GM12878 (cell line): ENCODE measurements at regions not wholly inside any gene's neighbourhood (a gene's known extent, or its start where the extent isn't known, plus 50 kb on each side); places are given as distances from the start of the nearest gene placed in this dataset.

Source experiments
- ATAC-seq: fragments of 200-7000 bp; cut with Tn5 transposase; 3 replicates; pipeline ENCODE4 v1.9.1; 2020; ENCODE audit warnings: mild to moderate bottlenecking, moderate library complexity
- BruUV-seq: library from RNA; stranded (reverse); fragments of 400-500 nt; replicated peaks from 2 replicates; lab custom pipeline; 2021; lab: Mats Ljungman, UMichigan
- CTCF ChIA-PET: fragments of 300-600 bp; sonication (Branson Sonifier 250); formaldehyde crosslinking; extraction: SDS; loops from one replicate; lab custom pipeline; 2021; ENCODE audit warnings: inconsistent platforms; lab: Yijun Ruan, JAX
- POLR2A ChIA-PET: fragments of 350-600 bp; formaldehyde crosslinking; extraction: SDS; loops from one replicate; lab custom pipeline; 2021; ENCODE audit warnings: inconsistent platforms; lab: Charles Lee
- RAD21 ChIA-PET: fragments of 300-600 bp; sonication (Branson Sonifier 250); formaldehyde crosslinking; loops from one replicate; lab custom pipeline; 2023; ENCODE audit warnings: antibody characterized with exemption; ENCODE audit not compliant: unreplicated experiment; lab: Charles Lee
- SMC1A ChIA-PET: fragments of 300-600 bp; sonication (Branson Sonifier 250); formaldehyde crosslinking; loops from one replicate; lab custom pipeline; 2023; ENCODE audit not compliant: unreplicated experiment, uncharacterized antibody; lab: Charles Lee
- DNase-seq: peaks from one replicate; pipeline ENCODE4 v3.0.0-alpha.2; 2011; ENCODE audit warnings: low read depth, low spot score
- FAIRE-seq: peaks from 3 replicates; lab custom pipeline; 2011; peaks lifted over from hg19 to GRCh38; lab: Jason Lieb, UNC
- H2AFZ ChIP-seq: 2 replicates; pipeline ENCODE4 v1.6.0; 2011; ENCODE audit warnings: low read depth, low read length, control low read depth; ENCODE audit not compliant: control insufficient read depth
- H3K27ac ChIP-seq: 2 replicates; pipeline ENCODE4 v1.5.1; 2011; ENCODE audit warnings: control low read depth; ENCODE audit not compliant: control insufficient read depth, insufficient read depth
- H3K27me3 ChIP-seq, 2 experiments: replicated peaks in 1 of 2; 2 replicates each; pipeline versions ENCODE4 v1.6.0 to v1.6.1; 2011; ENCODE audit warnings: low read length in 1 of 2; ENCODE audit not compliant: control insufficient read depth in 2 of 2, insufficient read depth in 2 of 2
- H3K36me3 ChIP-seq, 2 experiments: 2 replicates each; pipeline ENCODE4 v1.5.1; 2011; ENCODE audit warnings: low read length in 1 of 2; ENCODE audit not compliant: control insufficient read depth in 2 of 2, insufficient read depth in 2 of 2
- H3K4me1 ChIP-seq: 2 replicates; pipeline ENCODE4 v1.6.1; 2011; ENCODE audit warnings: mild to moderate bottlenecking, low read length, moderate library complexity, mixed read lengths; ENCODE audit not compliant: control insufficient read depth, insufficient read depth
- H3K4me2 ChIP-seq: 2 replicates; pipeline ENCODE4 v1.6.0; 2011; ENCODE audit warnings: control low read depth; ENCODE audit not compliant: control insufficient read depth, insufficient read depth
- H3K4me3 ChIP-seq: fragments of 200-600 bp; sonication (generic); 2 replicates; pipeline ENCODE4 v1.5.1; 2016
- H3K79me2 ChIP-seq: 2 replicates; pipeline ENCODE4 v1.6.0; 2011; ENCODE audit warnings: low read length; ENCODE audit not compliant: control insufficient read depth, insufficient read depth
- H3K9ac ChIP-seq: 2 replicates; pipeline ENCODE4 v1.8.0; 2011; ENCODE audit warnings: low read length, control low read depth, mixed read lengths; ENCODE audit not compliant: control insufficient read depth, insufficient read depth
- H3K9me3 ChIP-seq: replicated peaks from 3 replicates; pipeline ENCODE4 v1.5.1; 2011; ENCODE audit warnings: mild to moderate bottlenecking, low read length; ENCODE audit not compliant: control insufficient read depth, insufficient read depth
- H4K20me1 ChIP-seq: 2 replicates; pipeline ENCODE4 v1.6.0; 2011; ENCODE audit not compliant: control insufficient read depth, insufficient read depth
- ATF7 ChIP-seq: fragments of 450-650 bp; IDR thresholded peaks from 2 replicates; pipeline ENCODE4 v1.6.1; 2016; ENCODE audit warnings: low read depth, mild to moderate bottlenecking
- BHLHE40 ChIP-seq, 2 experiments: fragments of 450-650 bp in 1 of 2; IDR thresholded peaks; 2 replicates each; pipeline ENCODE4 v1.6.1; 2011 to 2017; ENCODE audit warnings: low read depth in 2 of 2, borderline replicate concordance in 1 of 2, improper control_type of control experiment in 1 of 2, low read length in 1 of 2, mild to moderate bottlenecking in 1 of 2
- CREM ChIP-seq: IDR thresholded peaks from 2 replicates; pipeline ENCODE4 v1.6.1; 2014; ENCODE audit warnings: antibody characterized with exemption, low read depth
- EZH2 ChIP-seq: IDR thresholded peaks from 2 replicates; pipeline ENCODE4 v1.6.1; 2012; ENCODE audit warnings: low read depth, mild to moderate bottlenecking, control low read depth, inconsistent platforms, low read length, borderline replicate concordance; ENCODE audit not compliant: control insufficient read depth
- GATAD2B ChIP-seq: fragments of 450-650 bp; conservative IDR thresholded peaks from 2 replicates; pipeline ENCODE4 v1.6.1; 2017; ENCODE audit warnings: low read depth, mild to moderate bottlenecking, moderate library complexity
- HDAC6 ChIP-seq: fragments of 200-600 bp; sonication (generic); IDR thresholded peaks from one replicate; pipeline ENCODE4 v1.8.0; 2017; ENCODE audit warnings: antibody characterized with exemption; ENCODE audit not compliant: unreplicated experiment
- JUNB ChIP-seq: IDR thresholded peaks from 2 replicates; pipeline ENCODE4 v1.6.1; 2016; ENCODE audit warnings: antibody characterized with exemption, mild to moderate bottlenecking
- LARP7 ChIP-seq: fragments of 450-650 bp; IDR thresholded peaks from 2 replicates; pipeline ENCODE4 v1.6.1; 2017; ENCODE audit warnings: mild to moderate bottlenecking
- MEF2B ChIP-seq: fragments of 450-650 bp; IDR thresholded peaks from 2 replicates; pipeline ENCODE4 v1.6.1; 2018; ENCODE audit warnings: mild to moderate bottlenecking, moderate library complexity; ENCODE audit not compliant: partially characterized antibody, poor library complexity, severe bottlenecking
- MYB ChIP-seq: fragments of 150-350 bp; IDR thresholded peaks from 2 replicates; pipeline ENCODE4 v1.6.1; 2014; ENCODE audit warnings: mild to moderate bottlenecking, low read depth, low read length, borderline replicate concordance
- POLR2AphosphoS5 ChIP-seq: IDR thresholded peaks from 2 replicates; pipeline ENCODE4 v1.6.1; 2011; ENCODE audit warnings: mild to moderate bottlenecking, low read length, inconsistent platforms
- SIN3A ChIP-seq: IDR thresholded peaks from 2 replicates; pipeline ENCODE4 v1.6.1; 2012; ENCODE audit warnings: low read depth, low read length, improper control_type of control experiment
- SMAD1 ChIP-seq: fragments of 450-650 bp; IDR thresholded peaks from 2 replicates; pipeline ENCODE4 v1.6.1; 2018; ENCODE audit warnings: mild to moderate bottlenecking, low read depth; ENCODE audit not compliant: partially characterized antibody
- SP1 ChIP-seq: IDR thresholded peaks from one replicate; pipeline ENCODE4 v1.6.1; 2011; ENCODE audit warnings: low read depth, low read length
- SREBF1 ChIP-seq: IDR thresholded peaks from 2 replicates; pipeline ENCODE4 v1.6.1; 2012; ENCODE audit warnings: mild to moderate bottlenecking, low read length
- TAF1 ChIP-seq: IDR thresholded peaks from 2 replicates; pipeline ENCODE4 v1.6.1; 2011; ENCODE audit warnings: mild to moderate bottlenecking, low read depth, low read length, borderline replicate concordance
- WGBS: methylation state at CpG from one replicate; pipeline ENCODE4 v1.1.6; 2016; ENCODE audit warnings: low lambda C conversion rate; ENCODE audit not compliant: insufficient replicate concordance, insufficient coverage; ENCODE audit errors: missing lambda C conversion rate; 5-methylcytosine and 5-hydroxymethylcytosine counted together
- in situ Hi-C: fragments of 300-500 bp; cut with MboI; formaldehyde crosslinking; loops from 9 replicates; pipeline ENCODE4 v1.14.3; 2018; ENCODE audit warnings: mixed read lengths
- intact Hi-C: fragments of 100-400 bp; cut with micrococcal nuclease; formaldehyde crosslinking; loops from one replicate; pipeline ENCODE4 v1.14.2; 2022; ENCODE audit not compliant: unreplicated experiment
- TF ChIP-seq, protein P1 (sequence below): fragments of 450-650 bp; IDR thresholded peaks from 2 replicates; pipeline ENCODE4 v1.6.1; 2017; ENCODE audit warnings: borderline replicate concordance
- TF ChIP-seq, protein P2 (sequence below): fragments of 450-650 bp; formaldehyde crosslinking; IDR thresholded peaks from 2 replicates; pipeline ENCODE4 v1.5.0; 2022; ENCODE audit warnings: mild to moderate bottlenecking, missing genetic modification characterization

DNA sequence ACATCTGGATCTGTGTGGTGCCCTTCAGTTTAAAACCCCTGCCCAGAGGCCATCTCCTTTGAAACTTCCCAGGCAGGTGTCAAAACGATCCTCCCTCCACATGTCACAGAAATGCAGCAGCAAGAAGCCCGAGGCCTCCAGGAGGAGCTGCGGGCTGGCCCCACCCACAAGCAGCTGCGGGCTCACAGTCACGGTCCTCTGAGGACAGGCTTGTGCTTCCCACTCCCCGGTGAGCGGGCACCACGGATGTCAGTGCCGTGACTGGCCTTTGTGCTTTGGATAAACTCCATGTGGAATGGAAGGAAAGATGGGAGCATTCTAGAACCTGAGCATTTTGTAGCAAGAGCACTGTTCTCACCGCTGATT is 65.8 kb downstream of the SIK1 start:
- RAD21 ChIA-PET, result no interaction called here
- TF ChIP-seq LARP7, result no peak
- TF ChIP-seq, protein P1, sequence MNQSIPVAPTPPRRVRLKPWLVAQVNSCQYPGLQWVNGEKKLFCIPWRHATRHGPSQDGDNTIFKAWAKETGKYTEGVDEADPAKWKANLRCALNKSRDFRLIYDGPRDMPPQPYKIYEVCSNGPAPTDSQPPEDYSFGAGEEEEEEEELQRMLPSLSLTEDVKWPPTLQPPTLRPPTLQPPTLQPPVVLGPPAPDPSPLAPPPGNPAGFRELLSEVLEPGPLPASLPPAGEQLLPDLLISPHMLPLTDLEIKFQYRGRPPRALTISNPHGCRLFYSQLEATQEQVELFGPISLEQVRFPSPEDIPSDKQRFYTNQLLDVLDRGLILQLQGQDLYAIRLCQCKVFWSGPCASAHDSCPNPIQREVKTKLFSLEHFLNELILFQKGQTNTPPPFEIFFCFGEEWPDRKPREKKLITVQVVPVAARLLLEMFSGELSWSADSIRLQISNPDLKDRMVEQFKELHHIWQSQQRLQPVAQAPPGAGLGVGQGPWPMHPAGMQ, result no peak
- no peak for TF ChIP-seq BHLHE40 (IDR thresholded peaks at IDR 0.05; ENCODE audit: borderline replicate concordance in 1 of 2, low read depth in 2 of 2, low read length in 1 of 2)
- TF ChIP-seq CREM, result no peak
- TF ChIP-seq JUNB, result no peak
- no peak for TF ChIP-seq TAF1
- TF ChIP-seq MYB, result no peak
- no peak for TF ChIP-seq ATF7
- no peak for TF ChIP-seq POLR2AphosphoS5
- TF ChIP-seq SMAD1, result no peak
- TF ChIP-seq SREBF1, result no peak
- no peak for TF ChIP-seq SP1
- TF ChIP-seq SIN3A, result no peak
- no peak for TF ChIP-seq HDAC6
- TF ChIP-seq EZH2, result no peak
- TF ChIP-seq MEF2B, result no peak
- TF ChIP-seq GATAD2B, result no peak
- TF ChIP-seq, protein P2, sequence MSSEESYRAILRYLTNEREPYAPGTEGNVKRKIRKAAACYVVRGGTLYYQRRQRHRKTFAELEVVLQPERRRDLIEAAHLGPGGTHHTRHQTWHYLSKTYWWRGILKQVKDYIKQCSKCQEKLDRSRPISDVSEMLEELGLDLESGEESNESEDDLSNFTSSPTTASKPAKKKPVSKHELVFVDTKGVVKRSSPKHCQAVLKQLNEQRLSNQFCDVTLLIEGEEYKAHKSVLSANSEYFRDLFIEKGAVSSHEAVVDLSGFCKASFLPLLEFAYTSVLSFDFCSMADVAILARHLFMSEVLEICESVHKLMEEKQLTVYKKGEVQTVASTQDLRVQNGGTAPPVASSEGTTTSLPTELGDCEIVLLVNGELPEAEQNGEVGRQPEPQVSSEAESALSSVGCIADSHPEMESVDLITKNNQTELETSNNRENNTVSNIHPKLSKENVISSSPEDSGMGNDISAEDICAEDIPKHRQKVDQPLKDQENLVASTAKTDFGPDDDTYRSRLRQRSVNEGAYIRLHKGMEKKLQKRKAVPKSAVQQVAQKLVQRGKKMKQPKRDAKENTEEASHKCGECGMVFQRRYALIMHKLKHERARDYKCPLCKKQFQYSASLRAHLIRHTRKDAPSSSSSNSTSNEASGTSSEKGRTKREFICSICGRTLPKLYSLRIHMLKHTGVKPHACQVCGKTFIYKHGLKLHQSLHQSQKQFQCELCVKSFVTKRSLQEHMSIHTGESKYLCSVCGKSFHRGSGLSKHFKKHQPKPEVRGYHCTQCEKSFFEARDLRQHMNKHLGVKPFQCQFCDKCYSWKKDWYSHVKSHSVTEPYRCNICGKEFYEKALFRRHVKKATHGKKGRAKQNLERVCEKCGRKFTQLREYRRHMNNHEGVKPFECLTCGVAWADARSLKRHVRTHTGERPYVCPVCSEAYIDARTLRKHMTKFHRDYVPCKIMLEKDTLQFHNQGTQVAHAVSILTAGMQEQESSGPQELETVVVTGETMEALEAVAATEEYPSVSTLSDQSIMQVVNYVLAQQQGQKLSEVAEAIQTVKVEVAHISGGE, result no peak
- TF ChIP-seq, all 136 proteins: peak for 0
- H3K36me3 ChIP-seq, result no peaks in the 10 kb centered on the region
- H2AFZ ChIP-seq, result no peak overlapping the region
- CTCF ChIA-PET, result no interaction called here
- peaks cover 47% of the 10 kb centered on the region for H3K4me1 ChIP-seq
- WGBS, result 24% methylated on average over 10 of the region's 10 CpGs
- in situ Hi-C loops (no loop called here), intact Hi-C loops (no loop called here)
- BruUV-seq, result TSS peak; percentile 85
- no peaks in the 10 kb centered on the region; a peak in 1 of 4 replicates for H3K27me3 ChIP-seq
- H3K4me2 ChIP-seq, result peak overlapping the region; percentile 84
- H3K9ac ChIP-seq, result 0 out of 2 replicates have a peak overlapping the region, but pooled peaks have one; percentile 32
- SMC1A ChIA-PET, result no interaction called here
- H3K27ac ChIP-seq, result peak overlapping the region; percentile 77
- ATAC-seq, result peak; percentile 29; the same call in 2 of the 3 replicates
- no peak for FAIRE-seq
- no peaks in the 10 kb centered on the region for H3K9me3 ChIP-seq
- no peaks in the 10 kb centered on the region for H4K20me1 ChIP-seq
- POLR2A ChIA-PET, result no interaction called here
- no peaks in the 10 kb centered on the region for H3K79me2 ChIP-seq
- no peak for DNase-seq
- peak overlapping the region; percentile 7; the same call in 1 of the 2 replicates for H3K4me3 ChIP-seq
